Right atrium auricular region (tissue), 2 donors: ENCODE measurements at regions not wholly inside any gene's neighbourhood (a gene's known extent, or its start where the extent isn't known, plus 50 kb on each side); places are given as distances from the start of the nearest gene placed in this dataset.

Experiments used
- DNase-seq: peaks from one replicate; pipeline ENCODE4 v3.0.0-alpha.2; 2019; ENCODE audit warnings: low spot score
- H3K27ac ChIP-seq, 2 donors: fragments of 200-600 bp; sonication (generic); 1 replicate in 1 of 2; 2 replicates in 1 of 2; pipeline ENCODE4 v1.5.1; 2016 to 2019
- H3K27me3 ChIP-seq, 2 donors: fragments of 200-600 bp; sonication (generic); one replicate each; pipeline versions ENCODE4 v1.5.1 to v1.6.0; 2017 to 2019
- H3K36me3 ChIP-seq: fragments of 200-600 bp; sonication (generic); one replicate; pipeline ENCODE4 v1.5.1; 2016
- H3K4me1 ChIP-seq, 2 donors: fragments of 200-600 bp; sonication (generic); one replicate each; pipeline versions ENCODE4 v1.5.1 to v1.6.0; 2017 to 2019
- H3K4me3 ChIP-seq, 2 donors: fragments of 200-600 bp; sonication (generic); 1 replicate in 1 of 2; 2 replicates in 1 of 2; pipeline ENCODE4 v1.5.1; 2017 to 2019; ENCODE audit warnings: mild to moderate bottlenecking in 1 of 2, moderate library complexity in 1 of 2
- H3K9me3 ChIP-seq, 2 donors: fragments of 200-600 bp; sonication (generic); one replicate each; pipeline ENCODE4 v1.5.1; 2019
- CTCF ChIP-seq, 2 donors: fragments of 200-600 bp; sonication (generic); IDR thresholded peaks; one replicate each; pipeline ENCODE4 v1.5.1; 2019; ENCODE audit warnings: antibody characterized with exemption in 2 of 2

- DNase-seq, result no peak
- no peak for TF ChIP-seq CTCF (IDR thresholded peaks at IDR 0.05)
- H3K4me1 ChIP-seq, result no peaks in the 10 kb centered on the region
- no peaks in the 10 kb centered on the region for H3K36me3 ChIP-seq
- no peak overlapping the region for H3K27ac ChIP-seq
- no peaks in the 10 kb centered on the region for H3K27me3 ChIP-seq
- H3K9me3 ChIP-seq, result no peaks in the 10 kb centered on the region
- H3K4me3 ChIP-seq, result no peak overlapping the region
Measured at GRCh38 chr14:98082833-98083232, 1189.2 kb downstream of the BCL11B start.

GRCh38 chr14:98085751-98086150 lies 1186.2 kb downstream of the BCL11B start:
- H3K9me3 ChIP-seq, result no peaks in the 10 kb centered on the region
- no peaks in the 10 kb centered on the region for H3K36me3 ChIP-seq
- no peak overlapping the region for H3K4me3 ChIP-seq
- DNase-seq, result no peak
- no peak overlapping the region for H3K27ac ChIP-seq
- no peak for TF ChIP-seq CTCF (IDR thresholded peaks at IDR 0.05)
- H3K4me1 ChIP-seq, result no peaks in the 10 kb centered on the region
- H3K27me3 ChIP-seq, result no peaks in the 10 kb centered on the region

GRCh38 chr14:98093111-98093510 lies 1178.9 kb downstream of the BCL11B start:
- H3K4me1 ChIP-seq, result no peaks in the 10 kb centered on the region
- H3K27ac ChIP-seq, result no peak overlapping the region
- H3K36me3 ChIP-seq, result no peaks in the 10 kb centered on the region
- no peaks in the 10 kb centered on the region for H3K27me3 ChIP-seq
- H3K4me3 ChIP-seq, result no peak overlapping the region
- TF ChIP-seq CTCF (IDR thresholded peaks at IDR 0.05), result no peak
- H3K9me3 ChIP-seq, result no peaks in the 10 kb centered on the region
- no peak for DNase-seq

- no peak for TF ChIP-seq CTCF (IDR thresholded peaks at IDR 0.05)
- Histone ChIP-seq H3K27ac (no peak overlapping the region), H3K9me3 (no peaks in the 10 kb centered on the region), H3K4me1 (no peaks in the 10 kb centered on the region), H3K4me3 (no peak overlapping the region), H3K27me3 (no peaks in the 10 kb centered on the region), H3K36me3 (no peaks in the 10 kb centered on the region)
- no peak for DNase-seq
Measured at GRCh38 chr14:98099527-98099926, 1172.5 kb downstream of the BCL11B start.

GRCh38 chr14:98101323-98101722 lies 1170.7 kb downstream of the BCL11B start:
- Histone ChIP-seq H3K27ac (no peak overlapping the region), H3K27me3 (no peaks in the 10 kb centered on the region), H3K4me1 (no peaks in the 10 kb centered on the region), H3K36me3 (no peaks in the 10 kb centered on the region), H3K4me3 (no peak overlapping the region), H3K9me3 (no peaks in the 10 kb centered on the region)
- no peak for DNase-seq
- no peak for TF ChIP-seq CTCF (IDR thresholded peaks at IDR 0.05)

- no peak for DNase-seq
- TF ChIP-seq CTCF (IDR thresholded peaks at IDR 0.05), result no peak
- H3K27ac ChIP-seq, result no peak overlapping the region
- H3K9me3 ChIP-seq, result no peaks in the 10 kb centered on the region
- no peak overlapping the region for H3K4me3 ChIP-seq
- no peaks in the 10 kb centered on the region for H3K4me1 ChIP-seq
- H3K27me3 ChIP-seq, result no peaks in the 10 kb centered on the region
- H3K36me3 ChIP-seq, result no peaks in the 10 kb centered on the region
Measured at GRCh38 chr14:98103705-98104104, 1168.3 kb downstream of the BCL11B start.
